Glutamatergic neuron (in vitro differentiated cells): ENCODE measurements at regions not wholly inside any gene's neighbourhood (a gene's known extent, or its start where the extent isn't known, plus 50 kb on each side); places are given as distances from the start of the nearest gene placed in this dataset.

Experiments
- DNase-seq: peaks from one replicate; pipeline ENCODE4 v3.0.0; 2022
- H3K27ac Mint-ChIP-seq: one replicate; pipeline ENCODE4 v1.8.0; 2020; ENCODE audit warnings: mild to moderate bottlenecking, mixed read lengths, inconsistent platforms; ENCODE audit not compliant: unreplicated experiment
- H3K27me3 Mint-ChIP-seq: one replicate; pipeline ENCODE4 v1.8.0; 2020; ENCODE audit warnings: mild to moderate bottlenecking, moderate library complexity, mixed read lengths, inconsistent platforms; ENCODE audit not compliant: unreplicated experiment
- H3K36me3 Mint-ChIP-seq: one replicate; pipeline ENCODE4 v1.8.0; 2020; ENCODE audit warnings: mild to moderate bottlenecking, mixed read lengths, inconsistent platforms; ENCODE audit not compliant: unreplicated experiment
- H3K4me1 Mint-ChIP-seq: one replicate; pipeline ENCODE4 v1.8.0; 2020; ENCODE audit warnings: mild to moderate bottlenecking, low read depth, mixed read lengths, inconsistent platforms; ENCODE audit not compliant: unreplicated experiment
- H3K4me3 Mint-ChIP-seq: one replicate; pipeline ENCODE4 v1.8.0; 2020; ENCODE audit warnings: mild to moderate bottlenecking, mixed read lengths, inconsistent platforms; ENCODE audit not compliant: unreplicated experiment
- H3K9me3 Mint-ChIP-seq: one replicate; pipeline ENCODE4 v1.8.0; 2020; ENCODE audit warnings: mild to moderate bottlenecking, moderate library complexity, mixed read lengths, inconsistent platforms; ENCODE audit not compliant: unreplicated experiment
- TF ChIP-seq, protein P1 (sequence below): fragments of 200-600 bp; sonication (generic); IDR thresholded peaks from one replicate; pipeline ENCODE4 v1.5.0; 2021; ENCODE audit not compliant: partially characterized antibody, unreplicated experiment

DNA sequence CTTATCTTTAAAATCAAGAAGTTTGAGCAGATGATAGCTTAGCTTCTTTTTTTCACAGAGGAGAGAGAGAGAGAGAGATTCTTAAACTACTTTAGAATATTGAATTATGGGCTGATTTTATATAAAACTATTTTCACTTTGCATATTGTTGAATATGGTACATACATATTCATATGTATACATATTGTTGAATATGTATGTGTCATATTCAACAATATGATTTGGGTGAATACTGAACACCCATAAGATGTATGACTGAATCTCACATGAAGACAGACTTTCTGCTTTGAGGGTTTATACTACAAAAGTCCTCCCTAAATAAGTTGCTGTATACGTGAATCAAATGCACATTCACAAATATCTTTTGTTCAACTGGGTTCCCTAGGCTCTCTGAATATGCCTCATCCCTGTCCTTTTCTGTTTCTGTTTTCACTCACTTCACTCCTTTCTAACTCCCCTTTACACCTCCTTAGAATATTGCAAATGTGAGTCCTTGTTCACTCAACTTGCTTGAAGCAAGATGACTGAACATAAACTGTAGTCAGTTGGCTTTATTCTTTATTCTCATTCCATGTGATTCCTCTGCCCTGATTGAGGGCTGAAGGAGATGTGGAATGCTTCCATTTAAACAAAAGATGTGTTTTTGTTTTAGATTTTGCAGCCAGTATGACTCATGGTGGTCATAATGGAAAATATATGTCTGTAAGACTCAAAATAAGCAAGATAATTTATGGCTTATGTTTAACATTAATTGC, 225.4 kb upstream of the DAB2 start:
- Mint-ChIP-seq H3K36me3 (no peaks in the 10 kb centered on the region), H3K4me3 (no peak overlapping the region), H3K9me3 (no peaks in the 10 kb centered on the region), H3K27me3 (no peaks in the 10 kb centered on the region), H3K27ac (no peak overlapping the region), H3K4me1 (no peaks in the 10 kb centered on the region)
- TF ChIP-seq, protein P1, sequence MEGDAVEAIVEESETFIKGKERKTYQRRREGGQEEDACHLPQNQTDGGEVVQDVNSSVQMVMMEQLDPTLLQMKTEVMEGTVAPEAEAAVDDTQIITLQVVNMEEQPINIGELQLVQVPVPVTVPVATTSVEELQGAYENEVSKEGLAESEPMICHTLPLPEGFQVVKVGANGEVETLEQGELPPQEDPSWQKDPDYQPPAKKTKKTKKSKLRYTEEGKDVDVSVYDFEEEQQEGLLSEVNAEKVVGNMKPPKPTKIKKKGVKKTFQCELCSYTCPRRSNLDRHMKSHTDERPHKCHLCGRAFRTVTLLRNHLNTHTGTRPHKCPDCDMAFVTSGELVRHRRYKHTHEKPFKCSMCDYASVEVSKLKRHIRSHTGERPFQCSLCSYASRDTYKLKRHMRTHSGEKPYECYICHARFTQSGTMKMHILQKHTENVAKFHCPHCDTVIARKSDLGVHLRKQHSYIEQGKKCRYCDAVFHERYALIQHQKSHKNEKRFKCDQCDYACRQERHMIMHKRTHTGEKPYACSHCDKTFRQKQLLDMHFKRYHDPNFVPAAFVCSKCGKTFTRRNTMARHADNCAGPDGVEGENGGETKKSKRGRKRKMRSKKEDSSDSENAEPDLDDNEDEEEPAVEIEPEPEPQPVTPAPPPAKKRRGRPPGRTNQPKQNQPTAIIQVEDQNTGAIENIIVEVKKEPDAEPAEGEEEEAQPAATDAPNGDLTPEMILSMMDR: no peak
- no peak for DNase-seq

DNA sequence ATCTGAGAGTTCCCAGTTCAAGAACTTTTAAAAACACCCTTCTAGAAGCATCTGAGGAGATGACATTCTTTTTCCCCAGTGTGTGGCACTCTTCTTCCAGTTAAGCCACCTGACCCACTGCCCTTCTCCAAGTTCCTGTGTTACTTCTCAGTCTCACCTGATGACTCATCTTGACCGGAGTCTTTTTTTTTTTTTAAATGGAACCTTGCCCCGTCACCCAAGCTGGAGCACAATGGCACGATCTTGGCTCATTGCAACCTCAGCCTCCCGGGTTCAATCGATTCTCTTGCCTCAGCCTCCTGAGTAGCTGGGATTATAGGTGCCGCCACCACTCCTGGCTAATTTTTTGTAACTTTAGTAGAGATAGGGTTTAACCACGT, 224.1 kb upstream of the DAB2 start:
- no peaks in the 10 kb centered on the region for H3K4me1 Mint-ChIP-seq
- H3K9me3 Mint-ChIP-seq: no peaks in the 10 kb centered on the region
- no peak overlapping the region for H3K4me3 Mint-ChIP-seq
- H3K27me3 Mint-ChIP-seq: no peaks in the 10 kb centered on the region
- DNase-seq: no peak
- TF ChIP-seq, protein P1: no peak
- no peaks in the 10 kb centered on the region for H3K36me3 Mint-ChIP-seq
- no peak overlapping the region for H3K27ac Mint-ChIP-seq

DNA sequence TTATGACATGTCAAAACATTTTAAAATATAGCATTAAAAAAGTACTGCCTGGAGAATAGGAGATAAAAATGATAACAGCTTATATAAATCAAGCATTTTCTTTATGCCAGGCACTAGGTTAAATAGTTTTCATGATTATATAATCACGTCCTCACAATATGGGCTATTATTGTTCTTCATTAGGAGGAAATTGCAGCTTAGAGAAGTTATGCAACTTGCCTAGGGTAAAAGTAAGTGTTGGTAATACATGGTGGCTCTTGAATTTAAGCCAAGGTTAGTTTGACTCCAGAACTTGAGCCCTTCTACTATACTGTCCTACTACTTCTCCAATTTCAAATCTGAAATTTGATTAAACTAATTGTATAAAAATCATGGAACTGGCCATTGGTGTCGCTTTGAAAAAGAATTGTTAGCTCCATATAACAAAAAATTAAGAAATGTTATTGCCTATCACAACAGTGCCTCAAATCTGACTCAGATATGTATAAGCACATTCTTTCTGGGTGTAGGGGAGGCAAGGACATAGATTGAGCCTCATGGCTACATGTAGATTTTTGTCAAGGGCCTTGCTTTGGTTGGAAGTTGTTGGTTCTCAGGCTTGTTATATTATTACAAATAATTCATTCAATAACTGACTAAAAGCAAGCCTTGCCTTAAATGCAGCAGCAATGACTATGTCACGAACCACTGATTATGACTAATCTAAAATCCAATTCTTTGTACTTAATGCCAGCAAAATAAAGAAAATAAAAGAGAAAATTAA, 223.5 kb upstream of the DAB2 start:
- H3K36me3 Mint-ChIP-seq: no peaks in the 10 kb centered on the region
- no peaks in the 10 kb centered on the region for H3K27me3 Mint-ChIP-seq
- no peaks in the 10 kb centered on the region for H3K9me3 Mint-ChIP-seq
- H3K27ac Mint-ChIP-seq: no peak overlapping the region
- H3K4me3 Mint-ChIP-seq: no peak overlapping the region
- no peak for DNase-seq
- TF ChIP-seq, protein P1: no peak
- H3K4me1 Mint-ChIP-seq: no peaks in the 10 kb centered on the region

DNA sequence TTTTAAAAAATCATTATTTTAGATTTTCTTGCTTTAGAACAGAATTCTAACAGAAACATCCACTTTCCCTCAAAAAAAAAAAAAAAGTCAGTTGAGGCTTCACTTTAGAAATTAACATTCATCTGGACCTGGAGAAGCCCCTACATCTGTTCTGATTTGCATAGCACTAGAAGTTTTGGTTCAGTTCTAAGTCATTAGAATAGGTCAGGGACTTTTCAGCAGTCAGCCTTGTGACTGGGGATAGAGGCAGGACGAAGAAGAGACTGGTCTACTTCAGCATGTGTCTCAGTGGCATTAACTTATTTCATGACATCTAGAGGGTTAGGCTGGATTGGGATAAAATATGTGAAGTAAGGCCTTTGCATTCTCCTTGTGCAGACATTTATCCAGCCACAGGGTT, 215.8 kb upstream of the DAB2 start:
- H3K27ac Mint-ChIP-seq: no peak overlapping the region
- no peaks in the 10 kb centered on the region for H3K27me3 Mint-ChIP-seq
- TF ChIP-seq, protein P1: no peak
- no peaks in the 10 kb centered on the region for H3K36me3 Mint-ChIP-seq
- H3K9me3 Mint-ChIP-seq: no peaks in the 10 kb centered on the region
- no peaks in the 10 kb centered on the region for H3K4me1 Mint-ChIP-seq
- H3K4me3 Mint-ChIP-seq: no peak overlapping the region
- DNase-seq: no peak

DNA sequence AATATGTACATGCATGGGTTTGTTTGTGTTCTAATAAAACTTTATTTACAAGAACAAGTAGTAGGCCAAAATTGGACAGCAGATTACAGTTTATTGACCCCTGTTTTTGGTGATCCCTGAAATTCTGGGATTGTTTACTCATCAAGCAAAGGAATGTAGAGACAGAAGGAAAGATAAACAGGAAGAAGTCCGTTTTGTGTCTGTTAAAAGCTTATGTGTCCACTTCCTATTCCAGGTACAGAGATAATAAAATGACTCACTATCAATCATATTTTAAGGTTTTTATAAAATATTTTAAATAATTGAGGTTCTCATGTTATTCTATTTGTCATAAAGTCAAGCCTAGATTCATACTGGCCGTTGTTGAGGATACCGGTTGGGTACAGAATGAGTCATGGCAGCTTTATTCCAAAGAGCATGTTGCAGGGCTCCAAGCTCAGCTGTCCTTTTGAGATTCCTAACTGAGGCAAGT, 214.9 kb upstream of the DAB2 start:
- TF ChIP-seq, protein P1: no peak
- Mint-ChIP-seq H3K9me3 (no peaks in the 10 kb centered on the region), H3K4me3 (no peak overlapping the region), H3K4me1 (no peaks in the 10 kb centered on the region), H3K36me3 (no peaks in the 10 kb centered on the region), H3K27ac (no peak overlapping the region), H3K27me3 (no peaks in the 10 kb centered on the region)
- DNase-seq: no peak
